Panc1 (cell line): ENCODE measurements at regions not wholly inside any gene's neighbourhood (a gene's known extent, or its start where the extent isn't known, plus 50 kb on each side); places are given as distances from the start of the nearest gene placed in this dataset.
"Not testable (repeated sequence)": the region's sequence is repeated elsewhere in the genome, so short reads cannot be mapped to it uniquely, and the experiment has no call there.

Experiments
- ATAC-seq: fragments of 200-7000 bp; cut with Tn5 transposase; 2 replicates; pipeline ENCODE4 v1.9.1; 2020; ENCODE audit warnings: mild to moderate bottlenecking, moderate library complexity
- BruUV-seq: library from RNA; stranded (reverse); fragments of 400-500 nt; replicated peaks from 2 replicates; lab custom pipeline; 2021; lab: Mats Ljungman, UMichigan
- CTCF ChIA-PET: fragments of 300-600 bp; sonication (Branson Sonifier 250); formaldehyde crosslinking; loops from one replicate; lab custom pipeline; 2022; ENCODE audit warnings: antibody characterized with exemption; lab: Charles Lee
- POLR2A ChIA-PET: fragments of 300-600 bp; sonication (Branson Sonifier 250); formaldehyde crosslinking; loops from one replicate; lab custom pipeline; 2022; ENCODE audit warnings: antibody characterized with exemption; lab: Charles Lee
- DNase-seq: peaks from one replicate; pipeline ENCODE4 v3.0.0-alpha.2; 2010; ENCODE audit warnings: low read depth, low spot score
- H3K27ac ChIP-seq: 2 replicates; pipeline ENCODE4 v1.5.1; 2011; ENCODE audit warnings: mild to moderate bottlenecking, low read length, inconsistent platforms
- H3K27me3 ChIP-seq: fragments of 200-500 bp; sonication (Bioruptor generic); 2 replicates; pipeline ENCODE4 v1.6.0; 2014; ENCODE audit warnings: low read length, inconsistent platforms; ENCODE audit not compliant: control insufficient read depth, insufficient read depth
- H3K36me3 ChIP-seq: fragments of 200-500 bp; sonication (Bioruptor generic); 2 replicates; pipeline ENCODE4 v1.5.1; 2014; ENCODE audit warnings: inconsistent platforms, mild to moderate bottlenecking, low read length, moderate library complexity; ENCODE audit not compliant: control insufficient read depth, insufficient read depth
- H3K4me1 ChIP-seq: 2 replicates; pipeline ENCODE4 v1.5.1; 2011; ENCODE audit warnings: inconsistent platforms, mild to moderate bottlenecking, low read length, moderate library complexity; ENCODE audit not compliant: control insufficient read depth, insufficient read depth
- H3K4me3 ChIP-seq, 2 experiments: 2 replicates each; pipeline ENCODE4 v1.5.1; 2011 to 2012; ENCODE audit warnings: low read depth in 2 of 2, low read length in 2 of 2, mild to moderate bottlenecking in 2 of 2, inconsistent platforms in 1 of 2, moderate library complexity in 1 of 2
- H3K9me3 ChIP-seq: fragments of 200-500 bp; sonication (Bioruptor generic); 2 replicates; pipeline ENCODE4 v1.5.1; 2014; ENCODE audit warnings: low read depth, mild to moderate bottlenecking, inconsistent platforms, low read length, moderate library complexity; ENCODE audit not compliant: control insufficient read depth, insufficient read depth
- CTCF ChIP-seq: fragments of 450-650 bp; IDR thresholded peaks from 2 replicates; pipeline ENCODE4 v1.5.1; 2017; ENCODE audit warnings: mild to moderate bottlenecking
- POLR2AphosphoS5 ChIP-seq: IDR thresholded peaks from 2 replicates; pipeline ENCODE4 v1.6.1; 2012; ENCODE audit warnings: mild to moderate bottlenecking, low read depth, low read length, moderate library complexity
- REST ChIP-seq, 2 experiments: IDR thresholded peaks; 2 replicates each; pipeline ENCODE4 v1.6.1; 2011 to 2012; ENCODE audit warnings: low read depth in 2 of 2, control low read depth in 1 of 2, low read length in 1 of 2, mild to moderate bottlenecking in 1 of 2, moderate library complexity in 1 of 2; ENCODE audit not compliant: insufficient read depth in 1 of 2
- SIN3A ChIP-seq: IDR thresholded peaks from 2 replicates; pipeline ENCODE4 v1.6.1; 2012; ENCODE audit warnings: low read depth, mild to moderate bottlenecking, low read length, moderate library complexity, borderline replicate concordance; ENCODE audit not compliant: insufficient read depth
- TCF7L2 ChIP-seq: IDR thresholded peaks from 2 replicates; pipeline ENCODE4 v1.6.1; 2011; ENCODE audit warnings: mild to moderate bottlenecking, low read depth, low read length, inconsistent platforms
- in situ Hi-C: cut with HindIII; loops from 2 replicates; pipeline ENCODE4 v1.10.0; 2016; ENCODE audit warnings: low sequenced_read_pairs, low pct_unique_long_range_greater_than_20kb
- intact Hi-C: fragments of 100-400 bp; cut with micrococcal nuclease; formaldehyde crosslinking; loops from one replicate; pipeline ENCODE4 v1.10.0; 2022; ENCODE audit not compliant: unreplicated experiment

- H3K9me3 ChIP-seq: no peaks in the 10 kb centered on the region
- POLR2A ChIA-PET: no interaction called here
- in situ Hi-C loops: no loop called here
- peaks cover 9% of the 10 kb centered on the region for H3K4me1 ChIP-seq
- intact Hi-C loops: no loop called here
- DNase-seq: no peak
- CTCF ChIA-PET: interaction anchor here (0.5 kb wide), 1 partner anchor 46 kb away, joined by 3 read pairs; no protein-coding TSS in a partner anchor
- no peak overlapping the region for H3K27ac ChIP-seq
- TF ChIP-seq REST (IDR thresholded peaks at IDR 0.05; ENCODE audit: insufficient read depth in 1 of 2, low read depth in 2 of 2, low read length in 1 of 2) (no peak), POLR2AphosphoS5 (no peak), CTCF (no peak), TCF7L2 (no peak), SIN3A (no peak)
- H3K36me3 ChIP-seq: no peaks in the 10 kb centered on the region
- no TSS peak for BruUV-seq
- no peak for ATAC-seq
- H3K27me3 ChIP-seq: no peaks in the 10 kb centered on the region
- H3K4me3 ChIP-seq: no peak overlapping the region
Measured at GRCh38 chr18:79604205-79604912, 75.2 kb upstream of the CTDP1 start.

GRCh38 chr18:79604913-79605880 is 74.4 kb upstream of the CTDP1 start:
- DNase-seq (no peak), ATAC-seq (no peak)
- POLR2A ChIA-PET: no interaction called here
- H3K4me1 ChIP-seq: peaks cover under 1% of the 10 kb centered on the region; the same call in 1 of the 2 replicates
- no TSS peak for BruUV-seq
- CTCF ChIA-PET: no interaction called here
- H3K9me3 ChIP-seq: no peaks in the 10 kb centered on the region
- H3K27ac ChIP-seq: no peak overlapping the region
- H3K36me3 ChIP-seq: no peaks in the 10 kb centered on the region
- TF ChIP-seq SIN3A: no peak
- no peak for TF ChIP-seq TCF7L2
- TF ChIP-seq REST (IDR thresholded peaks at IDR 0.05; ENCODE audit: insufficient read depth in 1 of 2, low read depth in 2 of 2, low read length in 1 of 2): no peak
- TF ChIP-seq CTCF: no peak
- TF ChIP-seq POLR2AphosphoS5: no peak
- no peaks in the 10 kb centered on the region for H3K27me3 ChIP-seq
- in situ Hi-C loops (no loop called here), intact Hi-C loops (no loop called here)
- H3K4me3 ChIP-seq: no peak overlapping the region

GRCh38 chr18:79606071-79606470 is 73.5 kb upstream of the CTDP1 start:
- H3K27me3 ChIP-seq, in situ Hi-C loops, H3K27ac ChIP-seq, H3K36me3 ChIP-seq, POLR2A ChIA-PET, intact Hi-C loops, ATAC-seq, BruUV-seq, DNase-seq, H3K9me3 ChIP-seq, CTCF ChIA-PET, H3K4me1 ChIP-seq, H3K4me3 ChIP-seq: not testable (repeated sequence)
